Prostate gland (tissue), 2 donors: ENCODE measurements at regions not wholly inside any gene's neighbourhood (a gene's known extent, or its start where the extent isn't known, plus 50 kb on each side); places are given as distances from the start of the nearest gene placed in this dataset.

ENCODE experiments used
- DNase-seq: peaks from one replicate; pipeline ENCODE4 v3.0.0-alpha.2; 2019; ENCODE audit warnings: low spot score
- H3K27ac ChIP-seq, 2 donors: fragments of 200-600 bp; sonication (generic); 2 replicates each; pipeline ENCODE4 v1.5.1; 2017 to 2019
- H3K27me3 ChIP-seq: fragments of 200-600 bp; sonication (generic); replicated peaks from 2 replicates; pipeline ENCODE4 v1.5.1; 2019; ENCODE audit not compliant: insufficient read depth
- H3K36me3 ChIP-seq, 2 donors: fragments of 200-600 bp; sonication (generic); 1 replicate in 1 of 2; 2 replicates in 1 of 2; pipeline versions ENCODE4 v1.5.1 to v1.8.1; 2017 to 2019
- H3K4me1 ChIP-seq: fragments of 200-600 bp; sonication (generic); replicated peaks from 2 replicates; pipeline ENCODE4 v1.5.1; 2019
- H3K4me3 ChIP-seq, 2 donors: fragments of 200-600 bp; sonication (generic); 2 replicates each; pipeline ENCODE4 v1.5.1; 2017 to 2019
- H3K9me3 ChIP-seq: fragments of 200-600 bp; sonication (generic); 2 replicates; pipeline ENCODE4 v1.5.1; 2017
- POLR2A ChIP-seq: fragments of 450-650 bp; IDR thresholded peaks from one replicate; pipeline ENCODE4 v1.6.1; 2016; ENCODE audit warnings: antibody characterized with exemption, mild to moderate bottlenecking
- POLR2AphosphoS5 ChIP-seq: sonication (generic); formaldehyde crosslinking; IDR thresholded peaks from one replicate; pipeline ENCODE4 v1.6.1; 2017; ENCODE audit warnings: antibody characterized with exemption
- whole genome bisulfite sequencing: methylation state at CpG from one replicate; pipeline ENCODE4 v1.1.5; 2018; 5-methylcytosine and 5-hydroxymethylcytosine counted together
- intact Hi-C: fragments of 100-400 bp; cut with DNase I; formaldehyde crosslinking; loops from one replicate; pipeline ENCODE4 v1.14.2; 2022
- TF ChIP-seq, protein P1 (sequence below), 4 experiments: fragments of 200-600 bp in 2 of 4; fragments of 450-650 bp in 2 of 4; sonication (generic) in 2 of 4; IDR thresholded peaks; 1 replicate in 3 of 4; 2 replicates in 1 of 4; pipeline ENCODE4 v1.5.1; 2016 to 2019; ENCODE audit warnings: antibody characterized with exemption in 4 of 4, mild to moderate bottlenecking in 2 of 4, moderate library complexity in 2 of 4

DNA sequence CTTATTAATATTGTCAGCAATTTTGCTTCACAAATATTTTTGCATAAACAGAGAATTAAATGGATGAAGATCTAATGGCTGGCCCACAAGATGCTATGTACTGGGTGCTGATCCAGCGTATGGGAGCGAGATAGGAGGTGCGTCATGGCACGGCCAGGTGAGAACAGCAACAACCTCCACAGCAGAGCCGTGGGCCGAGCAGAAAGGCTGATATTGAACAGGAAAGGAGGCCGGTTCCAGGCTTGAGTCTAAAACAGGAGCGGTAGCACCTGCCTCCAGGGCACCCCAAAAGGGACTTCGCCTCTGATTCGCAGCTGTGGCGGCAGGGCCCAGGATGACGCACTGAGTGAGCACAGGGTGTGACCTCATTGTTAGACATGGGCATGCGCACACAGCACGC is 1502.1 kb downstream of the TBC1D22A start:
- Histone ChIP-seq H3K4me1 (no peaks in the 10 kb centered on the region), H3K4me3 (no peak overlapping the region), H3K9me3 (no peaks in the 10 kb centered on the region), H3K27ac (no peak overlapping the region), H3K36me3 (no peaks in the 10 kb centered on the region), H3K27me3 (peaks cover 6% of the 10 kb centered on the region)
- TF ChIP-seq, protein P1, sequence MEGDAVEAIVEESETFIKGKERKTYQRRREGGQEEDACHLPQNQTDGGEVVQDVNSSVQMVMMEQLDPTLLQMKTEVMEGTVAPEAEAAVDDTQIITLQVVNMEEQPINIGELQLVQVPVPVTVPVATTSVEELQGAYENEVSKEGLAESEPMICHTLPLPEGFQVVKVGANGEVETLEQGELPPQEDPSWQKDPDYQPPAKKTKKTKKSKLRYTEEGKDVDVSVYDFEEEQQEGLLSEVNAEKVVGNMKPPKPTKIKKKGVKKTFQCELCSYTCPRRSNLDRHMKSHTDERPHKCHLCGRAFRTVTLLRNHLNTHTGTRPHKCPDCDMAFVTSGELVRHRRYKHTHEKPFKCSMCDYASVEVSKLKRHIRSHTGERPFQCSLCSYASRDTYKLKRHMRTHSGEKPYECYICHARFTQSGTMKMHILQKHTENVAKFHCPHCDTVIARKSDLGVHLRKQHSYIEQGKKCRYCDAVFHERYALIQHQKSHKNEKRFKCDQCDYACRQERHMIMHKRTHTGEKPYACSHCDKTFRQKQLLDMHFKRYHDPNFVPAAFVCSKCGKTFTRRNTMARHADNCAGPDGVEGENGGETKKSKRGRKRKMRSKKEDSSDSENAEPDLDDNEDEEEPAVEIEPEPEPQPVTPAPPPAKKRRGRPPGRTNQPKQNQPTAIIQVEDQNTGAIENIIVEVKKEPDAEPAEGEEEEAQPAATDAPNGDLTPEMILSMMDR (IDR thresholded peaks at IDR 0.05): no peak
- TF ChIP-seq POLR2A (no peak), POLR2AphosphoS5 (no peak)
- intact Hi-C loops: no loop called here
- no peak for DNase-seq
- WGBS: 94% methylated on average over 14 of the region's 14 CpGs

DNA sequence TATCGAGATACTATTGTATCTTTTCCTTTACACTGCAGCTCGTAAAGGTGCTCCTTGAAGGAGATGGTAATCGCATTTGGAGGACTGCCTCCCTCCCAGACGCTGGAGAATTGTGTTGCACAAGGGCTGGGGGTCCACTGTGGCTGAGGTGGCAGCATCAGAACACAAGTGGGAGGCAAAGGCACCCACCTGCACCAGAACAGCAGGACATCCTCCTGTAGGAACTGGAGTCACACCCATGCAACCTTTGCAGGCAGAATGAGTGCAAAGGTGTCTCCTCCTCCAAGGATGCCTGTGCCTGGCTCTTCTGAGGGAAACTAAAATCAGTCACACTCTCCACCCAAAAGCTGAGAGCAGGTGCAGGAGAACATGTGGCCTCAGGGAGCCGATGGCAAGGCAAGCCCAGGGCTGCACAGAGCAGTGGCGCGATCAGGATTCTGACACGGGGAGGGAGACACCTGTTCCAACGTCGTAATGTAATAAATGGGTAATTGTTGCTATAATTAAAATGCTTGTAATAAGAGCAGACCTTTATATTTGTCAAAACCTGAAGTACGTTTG is 1501.4 kb downstream of the TBC1D22A start:
- TF ChIP-seq POLR2A (no peak), POLR2AphosphoS5 (no peak)
- TF ChIP-seq, protein P1 (IDR thresholded peaks at IDR 0.05): no peak
- Histone ChIP-seq H3K9me3 (no peaks in the 10 kb centered on the region), H3K4me1 (no peaks in the 10 kb centered on the region), H3K27me3 (peaks cover 6% of the 10 kb centered on the region), H3K4me3 (no peak overlapping the region), H3K27ac (no peak overlapping the region), H3K36me3 (no peaks in the 10 kb centered on the region)
- intact Hi-C loops: no loop called here
- DNase-seq: no peak
- 58% methylated on average over 11 of the region's 11 CpGs for WGBS

DNA sequence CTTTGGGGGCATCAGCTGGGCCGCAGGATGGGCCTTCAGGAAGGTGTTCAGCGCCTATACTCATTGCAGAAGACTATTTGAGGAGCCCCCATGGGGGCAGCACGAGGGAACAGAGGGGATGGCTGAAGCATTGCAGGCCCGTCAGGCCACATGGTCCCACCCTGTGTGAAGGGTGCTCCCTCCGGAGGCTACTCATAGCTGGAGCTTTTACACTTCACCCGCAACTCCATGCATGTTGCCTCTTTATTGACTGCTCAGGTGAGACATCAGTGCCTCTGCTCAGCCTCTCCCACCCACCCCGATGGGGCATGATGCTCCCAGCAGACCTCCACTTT is 1500.9 kb downstream of the TBC1D22A start:
- DNase-seq: no peak
- no peak overlapping the region for H3K4me3 ChIP-seq
- H3K4me1 ChIP-seq: no peaks in the 10 kb centered on the region
- H3K27ac ChIP-seq: no peak overlapping the region
- no peaks in the 10 kb centered on the region for H3K36me3 ChIP-seq
- H3K27me3 ChIP-seq: peaks cover 6% of the 10 kb centered on the region
- TF ChIP-seq POLR2AphosphoS5 (no peak), POLR2A (no peak)
- TF ChIP-seq, protein P1 (IDR thresholded peaks at IDR 0.05): no peak
- H3K9me3 ChIP-seq: no peaks in the 10 kb centered on the region
- intact Hi-C loops: no loop called here
- WGBS: 81% methylated on average over 7 of the region's 7 CpGs

DNA sequence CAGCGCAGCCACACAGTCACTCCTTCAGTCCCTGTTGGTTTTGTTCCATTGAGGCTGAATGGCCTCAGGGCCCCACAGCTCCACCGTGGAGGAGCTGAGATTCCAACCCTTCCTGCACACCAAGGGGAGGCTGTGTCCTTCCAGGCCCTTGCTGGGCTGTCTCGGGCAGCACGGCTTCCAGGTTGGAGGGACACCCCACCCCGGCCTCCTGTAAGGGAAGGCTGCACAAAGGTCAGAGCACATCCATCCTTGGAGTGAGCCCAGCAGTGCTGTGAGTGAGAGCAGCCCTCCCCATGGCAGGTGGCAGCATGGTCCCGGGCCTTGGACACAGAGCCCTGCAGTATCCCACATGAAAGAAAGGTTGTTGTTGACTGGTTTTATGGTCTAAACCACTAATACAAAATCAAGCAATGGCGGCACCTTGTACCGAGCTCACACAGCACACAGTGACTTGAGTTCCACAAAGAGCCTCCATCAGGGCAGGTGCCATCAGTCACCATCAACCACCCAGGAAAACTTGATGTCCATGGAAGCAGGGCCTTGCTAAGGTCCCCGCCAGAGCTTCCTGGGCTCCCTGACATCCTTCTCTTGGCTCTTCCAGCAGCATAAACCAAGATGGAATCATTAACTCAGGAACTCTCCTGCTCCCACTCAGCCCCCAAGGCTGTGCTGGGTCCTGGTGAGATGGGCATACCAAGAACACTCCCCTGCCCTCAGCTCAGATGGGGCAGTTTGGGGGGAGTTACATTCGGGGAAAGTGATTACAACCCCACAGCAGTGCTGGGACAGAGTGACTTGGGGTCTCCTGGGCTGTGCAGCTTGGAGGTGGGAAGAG is 1500.4 kb downstream of the TBC1D22A start:
- H3K4me3 ChIP-seq: no peak overlapping the region
- no peak overlapping the region for H3K27ac ChIP-seq
- no peaks in the 10 kb centered on the region for H3K4me1 ChIP-seq
- 84% methylated on average over 9 of the region's 10 CpGs for WGBS
- DNase-seq: no peak
- H3K36me3 ChIP-seq: no peaks in the 10 kb centered on the region
- H3K27me3 ChIP-seq: peaks cover 6% of the 10 kb centered on the region
- H3K9me3 ChIP-seq: no peaks in the 10 kb centered on the region
- intact Hi-C loops: no loop called here
- TF ChIP-seq POLR2AphosphoS5 (no peak), POLR2A (no peak)
- TF ChIP-seq, protein P1 (IDR thresholded peaks at IDR 0.05): no peak

DNA sequence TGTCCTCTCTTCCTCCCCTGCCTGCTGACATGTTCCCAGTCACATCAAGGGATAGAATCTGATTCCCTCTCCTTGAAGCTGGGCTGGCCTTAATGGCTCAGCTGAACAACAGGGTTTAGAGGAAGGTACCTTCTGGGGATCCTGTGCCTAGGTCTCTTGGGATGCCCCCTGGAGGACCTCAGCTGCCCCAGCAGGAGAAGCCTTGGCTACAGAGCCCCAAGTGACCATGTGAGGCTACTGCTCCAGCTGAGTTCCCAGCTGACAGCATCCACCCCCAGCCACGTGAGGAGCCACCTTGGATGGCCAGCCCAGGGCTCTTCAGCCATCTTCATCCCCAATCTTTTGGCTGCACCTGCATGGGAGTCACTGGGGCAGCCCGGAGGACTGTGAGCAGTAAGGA is 1499.3 kb downstream of the TBC1D22A start:
- Histone ChIP-seq H3K27me3 (peaks cover 6% of the 10 kb centered on the region), H3K36me3 (no peaks in the 10 kb centered on the region), H3K4me1 (no peaks in the 10 kb centered on the region), H3K27ac (no peak overlapping the region), H3K4me3 (no peak overlapping the region), H3K9me3 (no peaks in the 10 kb centered on the region)
- no peak for DNase-seq
- WGBS: 78% methylated on average over 1 of the region's 2 CpGs
- intact Hi-C loops: no loop called here
- TF ChIP-seq, protein P1 (IDR thresholded peaks at IDR 0.05): no peak
- TF ChIP-seq POLR2A (no peak), POLR2AphosphoS5 (no peak)
